HG02973 (cell line): ENCODE measurements at regions not wholly inside any gene's neighbourhood (a gene's known extent, or its start where the extent isn't known, plus 50 kb on each side); places are given as distances from the start of the nearest gene placed in this dataset.
"Not testable (repeated sequence)": the region's sequence is repeated elsewhere in the genome, so short reads cannot be mapped to it uniquely, and the experiment has no call there.

Source experiments
- ATAC-seq: cut with Tn5 transposase; IDR thresholded peaks from one replicate; pipeline ENCODE4 v1.9.1; 2021; ENCODE audit warnings: moderate library complexity; ENCODE audit not compliant: unreplicated experiment

- ATAC-seq: no peak
Observed at GRCh38 chr12:127752802-127753201, 514.2 kb upstream of the TMEM132C start.

- ATAC-seq: no peak
Observed at GRCh38 chr12:127760357-127760756, 506.6 kb upstream of the TMEM132C start.

DNA sequence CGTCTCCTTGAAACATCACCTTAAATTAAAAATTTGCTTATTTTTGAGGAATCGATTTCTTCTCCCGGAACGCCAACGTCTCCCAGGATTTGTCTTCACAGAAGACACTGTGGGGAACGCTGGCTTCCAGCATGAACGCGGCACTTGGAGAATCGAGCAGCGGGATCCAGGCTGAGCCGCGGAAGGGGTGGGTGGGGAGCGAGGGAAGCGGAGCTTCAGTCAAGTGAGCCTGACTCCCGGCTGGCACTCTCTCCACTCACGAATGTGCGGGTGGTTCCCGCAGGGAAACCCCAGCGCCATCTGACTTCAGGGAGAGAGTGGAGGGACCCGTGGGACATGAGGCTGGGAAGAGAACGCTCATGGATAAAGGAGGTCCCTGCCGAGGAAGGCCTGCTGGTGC lies 506.0 kb upstream of the TMEM132C start:
- no peak for ATAC-seq

DNA sequence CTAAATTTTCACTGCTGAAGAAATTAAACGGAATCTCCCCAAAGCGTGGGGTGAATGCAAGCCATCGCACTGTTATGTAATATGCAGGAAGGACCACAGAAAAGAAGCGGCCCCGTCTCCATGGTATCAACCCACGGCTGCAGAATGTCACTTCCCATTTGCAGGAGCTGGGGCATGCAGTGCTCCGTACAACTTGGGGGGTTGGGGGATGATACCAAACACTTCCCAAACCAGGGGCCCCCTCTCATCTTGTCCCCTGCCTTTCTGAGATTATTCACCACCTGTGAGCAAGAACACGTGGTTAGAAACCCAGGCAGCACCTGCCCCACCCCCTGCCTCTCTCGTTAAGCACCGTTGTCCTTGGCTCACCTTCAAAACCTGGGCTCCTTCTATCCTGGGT lies 505.1 kb upstream of the TMEM132C start:
- ATAC-seq: no peak

DNA sequence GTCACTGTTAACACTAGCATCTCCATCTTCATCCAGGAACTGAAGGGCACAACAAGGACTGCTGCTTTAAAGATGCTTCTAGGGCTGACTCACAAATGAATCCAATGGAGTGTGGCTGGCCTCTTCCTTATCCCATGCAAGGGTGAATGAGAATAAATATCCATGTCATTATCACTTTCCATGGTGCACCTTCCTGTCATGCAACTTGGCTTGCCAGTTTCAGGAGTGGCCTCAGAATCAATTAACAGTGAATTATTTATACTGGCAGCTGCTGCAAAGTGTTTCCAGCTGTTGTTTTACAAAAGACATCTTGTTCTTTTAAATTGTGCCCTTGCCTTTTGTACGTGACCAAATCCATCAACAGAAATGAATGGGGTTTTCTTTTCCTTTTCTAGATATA lies 499.3 kb upstream of the TMEM132C start:
- no peak for ATAC-seq

- ATAC-seq: no peak
Observed at GRCh38 chr12:127770118-127770517, 496.9 kb upstream of the TMEM132C start.

GRCh38 chr12:127771546-127771945 lies 495.4 kb upstream of the TMEM132C start:
- no peak for ATAC-seq

- no peak for ATAC-seq
Observed at GRCh38 chr12:127773520-127773919, 493.4 kb upstream of the TMEM132C start.

GRCh38 chr12:127774828-127775227 lies 492.1 kb upstream of the TMEM132C start:
- ATAC-seq: no peak

DNA sequence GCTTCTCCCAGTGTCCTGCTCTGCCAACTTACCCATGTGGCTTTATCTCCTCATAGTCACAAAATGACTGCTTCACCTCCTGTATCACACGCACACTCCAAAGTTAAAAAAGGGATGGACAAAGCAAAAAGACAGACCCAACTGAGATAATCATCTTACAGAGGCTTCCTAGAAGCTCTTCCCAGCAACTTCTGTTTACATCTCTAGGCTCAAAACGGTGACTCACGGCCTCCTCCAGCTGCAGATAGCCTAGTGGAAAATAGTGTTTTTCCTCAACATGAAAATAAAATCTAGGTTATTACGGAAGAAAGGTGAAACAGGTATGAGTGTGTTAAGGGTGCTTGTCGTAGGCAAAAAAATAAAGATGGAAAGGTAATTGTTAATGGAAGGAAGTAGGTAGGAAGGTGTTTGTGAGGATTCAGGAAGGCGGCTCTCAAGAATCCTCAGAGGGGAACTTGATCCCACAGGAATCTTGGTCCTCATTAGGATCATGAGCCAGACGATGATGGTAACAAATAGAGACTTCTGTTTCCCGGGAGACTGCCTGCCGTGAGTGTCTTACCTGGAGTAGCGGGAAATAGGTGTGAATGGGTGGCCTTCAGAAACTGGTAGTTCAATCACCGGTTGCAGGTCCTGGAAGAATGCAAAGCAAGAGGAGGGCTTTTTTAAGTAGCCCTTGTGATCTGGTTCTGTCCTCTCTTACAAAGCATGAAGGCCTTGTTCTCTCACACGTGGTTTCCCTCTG lies 487.5 kb upstream of the TMEM132C start:
- no peak for ATAC-seq

DNA sequence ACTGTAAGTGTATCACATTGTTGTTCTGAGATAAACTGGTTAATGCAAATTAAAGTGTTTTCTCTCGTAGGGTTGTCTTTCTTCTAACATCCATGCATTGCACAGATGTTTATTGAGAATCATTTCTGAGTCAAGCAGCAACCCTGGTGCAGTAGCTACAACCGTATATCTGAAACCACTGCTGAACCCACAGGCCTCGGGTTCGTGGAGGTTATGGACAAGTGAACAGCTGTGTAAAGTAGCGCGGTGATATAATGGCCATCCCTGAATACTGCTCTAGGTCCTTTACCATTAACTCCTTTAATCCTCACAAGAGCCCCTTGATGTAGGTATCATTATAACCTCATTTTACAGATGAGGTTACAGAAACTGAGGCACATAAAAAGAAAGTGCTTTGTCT lies 486.1 kb upstream of the TMEM132C start:
- no peak for ATAC-seq

DNA sequence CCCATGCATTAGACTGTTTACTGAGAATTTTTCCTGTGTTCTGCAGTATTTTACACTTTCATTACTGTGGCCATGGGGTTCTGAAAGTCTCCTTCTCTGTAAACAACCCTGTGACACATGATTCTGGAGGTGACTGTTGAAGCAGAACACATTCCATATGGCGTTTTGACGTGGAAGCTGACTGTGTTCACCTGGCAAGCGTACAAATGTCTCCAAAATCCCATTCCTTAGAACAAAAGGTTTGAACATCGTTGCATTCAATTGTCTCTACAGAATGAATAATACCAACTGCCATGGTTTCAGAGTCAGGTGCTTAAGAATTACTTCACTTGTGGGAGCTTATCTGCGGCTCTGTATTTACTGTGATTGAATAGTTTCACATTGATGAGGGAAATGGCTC lies 485.6 kb upstream of the TMEM132C start:
- ATAC-seq: no peak

GRCh38 chr12:127785540-127785939 lies 481.4 kb upstream of the TMEM132C start:
- ATAC-seq: no peak

GRCh38 chr12:127785986-127786590 lies 480.9 kb upstream of the TMEM132C start:
- no peak for ATAC-seq

DNA sequence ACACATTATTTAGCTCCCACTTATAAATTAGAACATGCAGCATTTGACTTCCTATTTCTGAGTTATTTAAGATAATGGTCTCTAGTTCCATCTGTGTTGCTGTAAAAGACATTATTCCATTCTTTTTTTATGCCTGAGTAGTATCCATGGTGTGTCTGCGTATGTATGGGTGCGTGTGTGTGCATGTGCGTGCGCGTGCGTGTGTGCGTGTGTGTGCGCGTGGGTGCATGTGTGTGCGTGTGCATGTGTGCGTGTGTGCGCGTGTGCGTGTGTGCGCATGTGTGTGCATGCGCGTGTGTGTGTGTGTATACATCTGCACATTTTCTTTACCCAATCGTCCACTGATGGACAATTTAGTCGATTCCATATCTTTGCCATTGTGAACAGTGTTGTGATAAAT lies 479.4 kb upstream of the TMEM132C start:
- no peak for ATAC-seq

DNA sequence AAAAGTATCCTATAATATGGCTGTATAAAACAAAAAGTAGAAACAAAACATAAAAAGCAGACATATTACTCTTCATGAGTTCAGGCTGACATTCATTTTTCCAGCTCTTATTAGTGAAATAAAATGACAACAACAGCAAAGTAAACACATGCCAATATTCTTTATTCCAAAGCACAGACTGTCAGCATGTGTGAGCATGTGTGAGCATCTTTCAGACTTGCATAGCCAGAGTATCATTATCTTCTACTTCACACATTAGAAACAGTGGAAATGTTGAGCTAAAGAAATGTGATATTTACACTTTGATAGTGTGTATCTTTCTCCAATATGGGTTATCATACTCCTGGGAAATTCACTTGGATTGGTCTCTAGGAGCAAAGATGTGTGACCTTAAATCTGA lies 476.6 kb upstream of the TMEM132C start:
- no peak for ATAC-seq

- no peak for ATAC-seq
Observed at GRCh38 chr12:127791217-127791616, 475.8 kb upstream of the TMEM132C start.

DNA sequence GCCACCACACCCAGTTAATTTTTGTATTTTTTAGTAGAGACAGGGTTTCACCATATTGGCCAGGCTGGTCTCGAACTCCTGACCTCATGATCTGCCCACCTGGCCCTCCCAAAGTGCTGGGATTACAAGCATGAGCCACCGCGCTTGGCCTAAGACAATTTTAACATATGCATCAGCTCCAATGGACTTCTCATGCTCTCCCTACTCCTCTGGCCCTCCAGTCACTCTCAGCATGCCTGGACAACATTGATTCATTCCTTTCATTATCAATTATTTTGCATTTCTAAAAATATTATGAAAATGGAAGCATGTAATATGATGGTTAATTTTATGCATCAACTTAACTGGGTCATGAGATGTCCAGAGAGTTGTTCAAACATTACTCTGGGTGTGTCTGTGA lies 469.1 kb upstream of the TMEM132C start:
- no peak for ATAC-seq

GRCh38 chr12:127802271-127802670 lies 464.7 kb upstream of the TMEM132C start:
- no peak for ATAC-seq

DNA sequence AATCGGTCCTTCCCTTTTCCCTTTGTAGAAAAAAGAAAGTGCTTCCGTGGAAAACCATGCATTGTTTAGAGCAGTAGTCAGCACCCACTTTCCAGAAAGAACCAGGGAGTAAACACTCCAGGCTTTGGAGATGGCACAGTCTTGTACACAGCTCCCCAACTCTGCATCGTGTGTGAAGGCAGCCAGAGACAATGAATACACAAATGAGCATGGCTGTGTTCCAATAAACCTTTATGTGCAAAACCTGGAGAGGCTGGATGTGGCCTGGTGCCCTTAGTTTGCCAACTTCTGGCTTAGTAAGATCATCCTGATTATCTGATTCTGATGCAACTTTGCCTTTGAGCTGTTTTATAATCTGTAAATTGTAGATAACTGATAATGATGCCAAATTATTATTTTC lies 463.4 kb upstream of the TMEM132C start:
- ATAC-seq: no peak

GRCh38 chr12:127809275-127809674 lies 457.7 kb upstream of the TMEM132C start:
- no peak for ATAC-seq

DNA sequence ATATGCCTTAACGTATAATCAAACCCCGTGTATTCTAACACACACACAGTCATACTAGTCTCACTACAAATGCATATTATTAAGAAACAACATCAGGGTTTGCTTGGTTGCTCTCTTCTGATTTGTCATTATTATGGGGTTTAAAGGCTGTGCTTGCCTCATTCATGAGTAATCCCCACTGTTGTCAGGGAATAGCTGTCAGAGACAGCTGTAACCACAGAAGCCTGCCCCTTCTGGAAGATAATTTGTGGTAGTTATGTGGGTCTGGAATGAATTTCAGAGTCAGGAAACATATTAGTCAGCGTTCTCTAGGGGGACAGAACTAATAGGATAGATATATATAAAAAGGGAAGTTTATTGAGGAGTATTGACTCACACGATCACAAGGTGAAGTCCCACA lies 456.9 kb upstream of the TMEM132C start:
- ATAC-seq: no peak

- not testable (repeated sequence) for ATAC-seq
Observed at GRCh38 chr12:127810459-127810858, 456.5 kb upstream of the TMEM132C start.
